Left lung (tissue), 4 donors: ENCODE measurements at regions not wholly inside any gene's neighbourhood (a gene's known extent, or its start where the extent isn't known, plus 50 kb on each side); places are given as distances from the start of the nearest gene placed in this dataset.

ENCODE experiments used
- ATAC-seq: fragments of 200-7000 bp; cut with Tn5 transposase; one replicate; pipeline ENCODE4 v1.9.1; 2020; ENCODE audit warnings: moderate library complexity
- DNase-seq, 4 donors: peaks; one replicate each; pipeline ENCODE4 v3.0.0-alpha.2; 2013 to 2020
- H3K27ac ChIP-seq, 2 donors: fragments of 200-600 bp; sonication (generic) in 1 of 2; one replicate each; pipeline versions ENCODE4 v1.5.0 to v1.8.0; 2020 to 2021
- H3K27me3 ChIP-seq, 2 donors: fragments of 200-600 bp; sonication (generic) in 1 of 2; one replicate each; pipeline versions ENCODE4 v1.5.0 to v1.8.0; 2020 to 2021
- H3K36me3 ChIP-seq, 2 donors: fragments of 200-600 bp; sonication (generic) in 1 of 2; one replicate each; pipeline versions ENCODE4 v1.5.0 to v1.8.0; 2020 to 2021
- H3K4me1 ChIP-seq, 2 donors: fragments of 200-600 bp; one replicate each; pipeline ENCODE4 v1.8.0; 2021
- H3K4me3 ChIP-seq, 2 donors: fragments of 200-600 bp; sonication (generic) in 1 of 2; one replicate each; pipeline versions ENCODE4 v1.5.0 to v1.8.0; 2020 to 2021; ENCODE audit warnings: mild to moderate bottlenecking in 1 of 2
- H3K9me3 ChIP-seq, 2 donors: fragments of 200-600 bp; sonication (generic) in 1 of 2; one replicate each; pipeline versions ENCODE4 v1.5.0 to v1.8.0; 2020 to 2021
- intact Hi-C, 2 donors: fragments of 100-400 bp; cut with DNase I; formaldehyde crosslinking; loops; one replicate each; pipeline versions ENCODE4 v1.11.2 to v1.14.2; 2022
- TF ChIP-seq, protein P1 (sequence below), 2 donors: fragments of 200-600 bp; sonication (generic) in 1 of 2; IDR thresholded peaks; one replicate each; pipeline versions ENCODE4 v1.5.0 to v1.8.0; 2021; ENCODE audit warnings: antibody characterized with exemption in 2 of 2
- donor health status: DM: no; HTN: yes; CAD: no.
- donor health status: DM: no; HTN: no; CAD: no.

DNA sequence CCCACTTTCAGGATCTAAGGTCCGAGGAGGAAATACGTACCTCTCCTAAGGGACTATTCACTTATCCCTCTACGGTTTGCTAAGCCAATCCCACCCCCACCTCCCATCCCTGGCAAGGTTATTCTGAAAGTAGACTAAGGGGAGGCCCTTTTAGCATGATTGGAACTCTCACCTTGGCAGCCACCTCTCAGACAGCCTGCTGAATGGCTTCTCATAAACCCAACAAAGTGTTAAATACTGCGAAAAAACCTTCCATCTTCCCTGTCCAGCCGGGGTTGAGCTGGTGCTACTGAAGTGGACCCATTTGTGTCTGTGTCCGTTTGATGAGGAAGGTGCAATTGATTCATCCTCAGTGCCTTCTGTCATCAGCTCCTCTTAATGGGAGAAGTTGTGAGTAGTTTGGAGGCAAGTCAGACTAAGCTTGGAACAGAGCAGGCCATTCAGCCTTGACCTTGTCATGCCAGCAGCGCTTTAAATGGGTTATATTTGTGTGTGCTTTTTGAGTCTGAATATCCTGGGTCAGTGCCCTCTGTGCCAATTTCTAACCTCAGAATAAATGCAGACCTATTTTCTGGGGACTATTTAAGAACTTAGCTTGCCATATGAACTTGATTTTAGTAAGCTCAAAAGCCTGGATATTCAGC lies 476.3 kb upstream of the ZNF608 start:
- Histone ChIP-seq H3K9me3 (peaks cover 0 to 5% of the 10 kb centered on the region in 2 donors), H3K4me3 (no peak overlapping the region), H3K27me3 (no peaks in the 10 kb centered on the region), H3K36me3 (no peaks in the 10 kb centered on the region), H3K4me1 (no peaks in the 10 kb centered on the region), H3K27ac (no peak overlapping the region)
- TF ChIP-seq, protein P1, sequence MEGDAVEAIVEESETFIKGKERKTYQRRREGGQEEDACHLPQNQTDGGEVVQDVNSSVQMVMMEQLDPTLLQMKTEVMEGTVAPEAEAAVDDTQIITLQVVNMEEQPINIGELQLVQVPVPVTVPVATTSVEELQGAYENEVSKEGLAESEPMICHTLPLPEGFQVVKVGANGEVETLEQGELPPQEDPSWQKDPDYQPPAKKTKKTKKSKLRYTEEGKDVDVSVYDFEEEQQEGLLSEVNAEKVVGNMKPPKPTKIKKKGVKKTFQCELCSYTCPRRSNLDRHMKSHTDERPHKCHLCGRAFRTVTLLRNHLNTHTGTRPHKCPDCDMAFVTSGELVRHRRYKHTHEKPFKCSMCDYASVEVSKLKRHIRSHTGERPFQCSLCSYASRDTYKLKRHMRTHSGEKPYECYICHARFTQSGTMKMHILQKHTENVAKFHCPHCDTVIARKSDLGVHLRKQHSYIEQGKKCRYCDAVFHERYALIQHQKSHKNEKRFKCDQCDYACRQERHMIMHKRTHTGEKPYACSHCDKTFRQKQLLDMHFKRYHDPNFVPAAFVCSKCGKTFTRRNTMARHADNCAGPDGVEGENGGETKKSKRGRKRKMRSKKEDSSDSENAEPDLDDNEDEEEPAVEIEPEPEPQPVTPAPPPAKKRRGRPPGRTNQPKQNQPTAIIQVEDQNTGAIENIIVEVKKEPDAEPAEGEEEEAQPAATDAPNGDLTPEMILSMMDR (IDR thresholded peaks at IDR 0.05): no peak
- intact Hi-C loops: no loop called here
- DNase-seq (no peak), ATAC-seq (no peak)

DNA sequence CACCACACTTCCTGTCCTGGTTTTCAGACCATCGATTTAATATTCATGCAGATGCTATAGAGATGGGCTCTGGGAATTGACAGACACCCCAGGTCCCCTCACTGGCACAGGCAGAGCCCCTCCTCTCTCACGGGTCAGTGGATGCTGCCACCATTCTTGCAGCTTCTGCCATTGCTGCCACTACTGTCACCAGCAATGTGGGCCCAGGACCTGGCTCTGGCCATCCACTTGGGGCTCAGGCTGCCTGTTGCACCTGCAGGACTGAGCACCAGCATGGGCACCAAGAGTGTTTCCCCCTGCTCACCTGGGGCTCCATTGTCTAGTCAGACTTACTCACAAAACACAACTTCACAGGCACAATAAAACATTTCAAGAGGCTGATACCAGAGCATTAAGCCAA lies 479.0 kb upstream of the ZNF608 start:
- H3K4me3 ChIP-seq: no peak overlapping the region
- DNase-seq (peak in 1 of 4 donors; percentile 54), ATAC-seq (no peak)
- H3K4me1 ChIP-seq: no peaks in the 10 kb centered on the region
- no peaks in the 10 kb centered on the region for H3K9me3 ChIP-seq
- intact Hi-C loops: no loop called here
- H3K27ac ChIP-seq: no peak overlapping the region
- H3K36me3 ChIP-seq: no peaks in the 10 kb centered on the region
- TF ChIP-seq, protein P1 (IDR thresholded peaks at IDR 0.05): no peak
- H3K27me3 ChIP-seq: no peaks in the 10 kb centered on the region

DNA sequence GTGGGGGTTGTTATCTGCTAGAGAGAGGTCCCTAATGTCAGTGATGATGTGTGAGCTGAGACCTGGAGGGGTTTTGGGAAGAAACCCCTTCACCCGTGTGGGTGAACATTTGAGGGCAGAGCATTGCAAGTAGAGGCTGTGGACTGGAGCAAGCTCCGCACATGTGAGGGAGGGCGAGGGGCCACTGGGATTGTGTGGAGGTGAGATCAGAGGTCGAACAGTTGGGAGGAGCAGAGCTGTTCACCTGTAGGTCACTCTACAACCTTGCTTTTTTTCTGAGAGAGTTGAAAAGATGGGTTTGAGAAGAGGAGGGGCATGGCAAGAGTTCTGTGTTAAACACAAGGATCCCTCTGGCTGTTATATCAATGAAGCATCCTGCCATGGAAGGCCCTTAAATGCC lies 480.4 kb upstream of the ZNF608 start:
- Histone ChIP-seq H3K4me3 (no peak overlapping the region), H3K9me3 (no peaks in the 10 kb centered on the region), H3K4me1 (no peaks in the 10 kb centered on the region), H3K27me3 (no peaks in the 10 kb centered on the region), H3K36me3 (no peaks in the 10 kb centered on the region), H3K27ac (no peak overlapping the region)
- ATAC-seq (no peak), DNase-seq (no peak)
- TF ChIP-seq, protein P1 (IDR thresholded peaks at IDR 0.05): no peak
- intact Hi-C loops: no loop called here

DNA sequence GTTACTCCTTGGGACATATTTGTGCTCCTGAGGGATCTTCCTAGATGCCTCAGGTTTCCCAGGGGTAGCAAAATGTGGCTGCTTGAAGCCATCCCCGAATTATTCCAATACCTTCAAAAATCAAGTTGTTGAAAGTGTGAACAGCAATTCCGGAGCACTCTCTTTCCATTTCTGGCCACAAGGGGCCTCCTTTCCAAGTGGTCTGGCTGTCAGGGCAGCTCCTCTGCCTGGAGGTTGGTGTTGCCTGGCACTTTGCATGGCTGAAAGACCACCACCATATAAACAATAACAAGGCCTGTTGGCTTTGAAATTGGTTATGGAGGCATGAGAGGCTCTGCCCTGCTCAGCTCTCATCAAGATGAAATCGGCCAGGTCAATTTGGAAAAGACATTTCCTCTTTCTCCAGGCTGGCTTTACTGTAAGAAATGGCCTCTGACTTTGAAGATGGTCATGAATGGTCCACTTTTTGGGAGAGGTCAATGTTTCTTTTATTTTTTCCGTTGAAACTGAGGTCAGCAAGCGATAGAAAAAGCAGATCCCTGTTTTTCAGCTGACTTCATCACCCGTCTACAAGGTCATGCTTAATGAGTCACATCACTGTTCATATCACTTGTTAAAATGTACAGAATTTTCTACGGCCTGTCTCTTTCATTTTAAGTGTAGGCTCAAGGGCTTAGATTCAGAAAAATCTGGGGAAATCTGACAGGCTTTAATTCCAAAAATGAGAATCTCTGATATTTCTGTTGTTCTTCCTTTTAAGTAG lies 481.1 kb upstream of the ZNF608 start:
- H3K4me3 ChIP-seq: no peak overlapping the region
- intact Hi-C loops: no loop called here
- no peaks in the 10 kb centered on the region for H3K36me3 ChIP-seq
- H3K9me3 ChIP-seq: no peaks in the 10 kb centered on the region
- no peaks in the 10 kb centered on the region for H3K4me1 ChIP-seq
- TF ChIP-seq, protein P1 (IDR thresholded peaks at IDR 0.05): no peak
- no peak for DNase-seq
- H3K27me3 ChIP-seq: no peaks in the 10 kb centered on the region
- H3K27ac ChIP-seq: no peak overlapping the region
- no peak for ATAC-seq

DNA sequence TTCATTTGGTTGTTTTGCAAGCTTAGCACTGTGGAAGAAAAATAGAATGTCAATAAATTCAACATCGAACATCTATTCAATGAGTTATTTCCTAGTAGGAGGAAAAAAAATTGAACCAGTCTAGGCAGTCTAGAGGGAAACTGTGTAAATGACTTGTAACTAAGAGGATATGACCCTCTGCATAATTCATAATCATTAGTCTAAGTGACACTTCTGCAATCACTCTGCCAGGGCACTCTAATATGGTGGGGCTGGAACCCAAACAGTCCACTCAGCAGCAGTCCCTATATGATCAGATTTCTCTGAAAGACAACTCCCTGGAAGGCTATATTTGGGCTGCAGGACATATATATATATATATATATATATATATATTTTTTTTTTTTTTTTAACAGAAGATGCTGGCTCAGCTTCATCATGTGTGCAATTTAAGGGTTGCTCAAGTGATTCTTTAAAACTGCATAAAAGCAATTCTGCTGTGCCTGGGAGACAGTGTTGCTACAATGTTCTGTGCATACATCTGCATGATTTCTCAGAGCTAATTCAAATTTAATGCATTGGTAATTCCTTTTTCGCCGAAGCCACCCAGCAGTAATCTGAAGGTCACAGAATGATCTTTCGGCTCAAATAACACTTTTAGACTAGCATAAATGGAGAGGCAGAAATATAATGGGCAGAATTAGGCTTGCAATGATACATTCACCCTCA lies 482.1 kb upstream of the ZNF608 start:
- intact Hi-C loops: no loop called here
- Histone ChIP-seq H3K27ac (no peak overlapping the region), H3K4me1 (no peaks in the 10 kb centered on the region), H3K4me3 (no peak overlapping the region), H3K36me3 (no peaks in the 10 kb centered on the region), H3K27me3 (no peaks in the 10 kb centered on the region), H3K9me3 (no peaks in the 10 kb centered on the region)
- no peak for ATAC-seq
- DNase-seq: peak in 1 of 4 donors; percentile 9
- TF ChIP-seq, protein P1 (IDR thresholded peaks at IDR 0.05): no peak
